ENCODE measurements at regions not wholly inside any gene's neighbourhood (a gene's known extent, or its start where the extent isn't known, plus 50 kb on each side); places are given as distances from the start of the nearest gene placed in this dataset.
A peak's percentile ranks its signal among the peaks of the same experiment; 100 is the strongest.
"Not testable (repeated sequence)": the region's sequence is repeated elsewhere in the genome, so short reads cannot be mapped to it uniquely, and the experiment has no call there.

GRCh38 chr21:14825514-14825974, 239.3 kb downstream of the NRIP1 start:
- DNase-seq = no peak

GRCh38 chr21:14824126-14824525, 240.7 kb downstream of the NRIP1 start:
- no peak for DNase-seq

DNA sequence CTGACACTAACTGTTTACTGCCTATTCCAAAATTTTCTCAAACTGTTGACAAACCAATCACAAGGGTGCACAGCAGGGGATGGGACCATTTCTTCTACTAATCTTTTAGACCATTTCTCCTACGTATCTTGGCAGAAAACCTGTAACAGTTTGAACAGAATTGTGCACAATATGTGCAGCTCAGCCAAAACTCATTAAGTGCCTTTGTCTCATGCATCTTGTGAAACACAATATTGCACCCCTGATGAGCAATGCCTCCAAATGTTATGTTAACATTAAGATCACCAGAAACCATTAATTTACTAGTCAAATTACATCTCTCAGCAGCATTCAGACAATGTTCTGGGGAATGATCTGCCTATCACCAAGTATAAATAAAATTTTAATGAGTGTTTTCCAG, 247.5 kb downstream of the NRIP1 start:
- no peak for DNase-seq

DNA sequence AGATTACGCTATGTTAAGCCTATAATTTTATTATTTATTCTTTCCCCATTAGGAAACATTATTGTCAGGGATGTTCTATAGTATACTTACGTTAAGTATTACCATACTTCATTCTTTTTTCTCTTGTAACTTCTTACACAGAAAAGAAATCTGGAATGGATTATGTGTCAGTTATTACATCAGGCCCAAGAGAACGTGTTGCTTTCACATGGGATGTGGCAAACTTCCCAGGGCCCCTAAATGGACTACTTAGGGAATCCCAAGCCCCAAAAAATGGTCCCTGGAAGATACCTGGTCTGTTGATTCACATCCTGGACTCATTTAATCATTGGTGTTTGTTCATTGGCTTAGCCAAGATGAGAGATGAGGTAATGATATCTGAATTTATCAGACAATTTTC, 249.8 kb downstream of the NRIP1 start:
- no peak for DNase-seq

- no peak for DNase-seq
Observed at GRCh38 chr21:14814282-14814681, 250.5 kb downstream of the NRIP1 start.

DNA sequence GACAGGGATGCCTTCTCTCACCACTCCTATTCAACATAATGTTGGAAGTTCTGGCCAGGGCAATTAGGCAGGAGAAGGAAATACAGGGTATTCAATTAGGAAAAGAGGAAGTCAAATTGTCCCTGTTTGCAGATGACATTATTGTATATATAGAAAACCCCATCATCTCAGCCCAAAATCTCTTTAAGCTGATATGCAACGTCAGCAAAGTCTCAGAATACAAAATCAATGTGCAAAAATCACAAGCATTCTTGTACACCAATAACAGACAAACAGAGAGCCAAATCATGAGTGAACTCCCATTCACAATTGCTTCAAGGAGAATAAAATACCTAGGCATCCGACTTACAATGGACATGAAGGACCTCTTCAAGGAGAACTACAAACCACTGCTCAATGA, 258.1 kb upstream of the SAMSN1 start:
- DNase-seq = not testable (repeated sequence)

GRCh38 chr21:14797543-14797942, 251.4 kb upstream of the SAMSN1 start:
- DNase-seq = no peak

DNA sequence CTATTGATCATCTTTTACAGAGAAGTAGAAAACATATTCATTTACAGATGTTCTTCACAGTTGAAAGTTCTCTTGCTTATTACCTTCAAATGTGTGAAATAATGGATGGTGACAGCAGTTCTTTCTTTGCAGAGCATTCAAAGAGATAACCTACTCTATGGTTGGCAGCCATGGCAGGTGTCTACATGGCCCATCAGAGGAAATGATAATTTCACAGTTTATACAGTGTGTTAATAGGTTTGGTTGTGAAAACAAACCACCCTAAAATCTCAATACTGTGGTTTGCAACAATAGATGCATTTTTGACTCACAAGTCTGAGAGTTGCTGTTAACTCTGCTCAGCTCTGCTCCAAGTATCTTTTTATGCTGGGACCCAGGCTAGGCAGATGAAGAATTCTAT, 241.2 kb upstream of the SAMSN1 start:
- DNase-seq = no peak

DNA sequence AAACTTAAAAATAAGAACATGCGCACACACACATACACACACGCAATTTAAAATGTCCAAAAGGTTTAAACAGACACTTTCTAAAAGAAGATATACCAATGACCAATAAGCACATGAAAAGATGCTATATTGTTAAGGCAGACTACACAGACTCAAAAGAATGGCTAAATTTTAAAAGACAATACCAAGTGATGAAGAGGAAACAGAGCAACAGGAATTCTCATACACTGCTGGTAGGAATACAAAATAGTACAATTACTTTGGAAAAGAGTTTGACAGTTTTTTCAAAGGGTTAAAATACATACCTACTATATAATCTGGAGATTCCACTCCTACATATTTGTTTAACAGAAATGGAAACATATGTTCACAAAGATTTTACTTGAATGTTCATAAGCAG, 239.6 kb upstream of the SAMSN1 start:
- DNase-seq = no peak

- peak; percentile 64 for DNase-seq
Observed at GRCh38 chr21:14773777-14774345, 227.7 kb upstream of the SAMSN1 start.

DNA sequence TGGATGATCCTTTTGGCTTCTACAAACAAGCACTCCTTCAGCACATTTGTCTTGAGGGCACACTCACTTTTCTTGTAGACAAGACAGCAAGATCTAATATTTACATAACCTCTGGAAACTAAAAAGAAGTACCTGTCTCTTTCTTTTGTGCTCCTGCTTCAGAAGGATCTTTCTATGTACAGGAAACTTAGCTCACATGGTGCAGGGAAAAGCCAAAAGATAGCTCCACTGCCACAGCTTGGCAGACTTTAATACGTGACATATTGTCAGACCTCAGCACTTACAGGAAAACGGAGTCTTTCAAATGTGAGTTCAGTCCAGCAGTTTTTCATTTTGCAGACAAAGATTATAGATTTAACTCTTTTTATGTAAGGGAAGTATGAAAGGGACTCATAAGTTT, 225.5 kb upstream of the SAMSN1 start:
- no peak for DNase-seq

DNA sequence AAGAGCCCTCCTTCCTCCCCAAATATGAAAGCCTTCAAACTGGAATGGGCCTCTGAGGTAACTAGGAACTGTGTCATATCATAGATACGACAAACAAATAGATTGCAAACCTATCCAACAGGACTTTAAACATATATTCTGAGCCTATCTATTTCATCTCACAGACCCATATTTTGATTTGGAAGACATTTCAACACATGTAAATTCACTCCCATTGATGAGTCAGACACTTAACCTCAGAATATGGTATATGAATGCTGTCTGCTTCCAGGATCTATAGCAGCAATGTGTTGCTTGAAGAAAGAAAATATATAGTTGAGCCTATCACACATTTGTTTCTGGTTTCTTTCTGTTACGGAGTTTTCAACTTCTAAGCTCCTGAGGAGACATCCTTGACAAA, 221.9 kb upstream of the SAMSN1 start:
- DNase-seq = no peak

DNA sequence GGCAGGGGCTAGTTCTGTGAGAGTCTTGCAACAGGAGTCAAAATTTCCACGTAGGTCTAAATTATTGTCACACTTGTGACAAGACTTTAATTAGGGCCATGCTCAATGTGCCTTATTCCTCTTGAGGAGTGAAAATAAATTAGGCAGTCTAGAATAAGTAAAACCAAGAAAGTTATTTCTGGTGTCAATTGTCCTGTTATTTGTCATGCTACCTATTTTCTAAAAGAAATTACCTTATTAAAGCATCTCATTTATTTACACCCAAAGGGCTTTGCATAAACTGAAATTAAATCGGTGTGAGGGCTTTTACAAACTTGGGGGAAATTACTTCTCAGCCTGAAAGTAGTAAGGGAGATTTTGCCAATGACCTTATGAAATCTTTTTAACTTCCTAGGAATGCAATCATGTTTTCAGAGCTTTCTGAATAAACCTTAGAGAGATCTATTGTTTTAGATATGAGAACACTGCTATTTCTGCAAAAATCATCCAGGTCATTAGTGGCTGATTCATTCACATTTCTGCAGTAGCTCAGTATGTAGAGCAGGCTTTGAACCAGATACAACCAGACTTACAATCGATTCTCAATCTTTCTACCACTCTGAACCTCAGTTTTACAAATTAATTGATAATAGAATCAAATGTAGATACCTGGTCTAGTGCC, 221.2 kb upstream of the SAMSN1 start:
- no peak for DNase-seq

GRCh38 chr21:14766241-14766640, 220.1 kb upstream of the SAMSN1 start:
- no peak for DNase-seq

GRCh38 chr21:14763695-14764064, 217.6 kb upstream of the SAMSN1 start:
- no peak for DNase-seq

- no peak for DNase-seq
Observed at GRCh38 chr21:14762734-14763694, 216.9 kb upstream of the SAMSN1 start.

DNA sequence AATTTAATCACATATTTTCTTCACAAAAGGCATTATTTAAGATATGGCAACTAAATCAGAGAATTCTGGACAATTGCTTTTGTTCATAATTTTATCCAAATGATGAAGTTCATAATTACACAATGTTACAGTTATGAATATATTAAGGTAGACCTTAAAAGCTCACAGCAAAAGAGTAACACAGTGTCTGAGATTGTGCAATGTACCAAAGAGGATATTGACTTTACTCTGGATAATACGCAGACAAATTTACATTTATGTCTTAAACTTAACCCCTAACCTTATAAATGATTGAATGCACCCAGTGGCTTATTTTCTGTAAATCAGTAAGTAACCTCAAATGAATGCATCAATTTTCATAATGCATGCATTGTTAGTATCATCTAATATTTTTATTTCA, 216.2 kb upstream of the SAMSN1 start:
- no peak for DNase-seq

DNA sequence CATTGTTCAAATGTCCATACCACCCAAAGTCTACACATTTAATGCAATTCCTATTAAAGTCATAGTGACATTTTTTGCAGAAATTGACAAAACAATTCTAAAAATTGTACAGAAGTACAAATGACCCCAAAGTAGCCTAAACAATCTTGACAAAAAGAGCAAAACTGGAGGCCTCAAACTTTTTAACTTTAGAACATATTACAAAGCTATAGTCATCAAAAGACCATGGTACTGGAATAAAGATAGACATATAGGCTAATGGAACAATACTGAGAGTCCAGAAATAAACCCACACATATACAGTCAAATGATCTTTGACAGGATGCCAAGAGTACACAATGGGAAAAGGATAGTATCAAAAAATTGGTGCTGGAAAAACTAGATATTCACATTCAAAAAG, 213.2 kb upstream of the SAMSN1 start:
- DNase-seq = no peak

DNA sequence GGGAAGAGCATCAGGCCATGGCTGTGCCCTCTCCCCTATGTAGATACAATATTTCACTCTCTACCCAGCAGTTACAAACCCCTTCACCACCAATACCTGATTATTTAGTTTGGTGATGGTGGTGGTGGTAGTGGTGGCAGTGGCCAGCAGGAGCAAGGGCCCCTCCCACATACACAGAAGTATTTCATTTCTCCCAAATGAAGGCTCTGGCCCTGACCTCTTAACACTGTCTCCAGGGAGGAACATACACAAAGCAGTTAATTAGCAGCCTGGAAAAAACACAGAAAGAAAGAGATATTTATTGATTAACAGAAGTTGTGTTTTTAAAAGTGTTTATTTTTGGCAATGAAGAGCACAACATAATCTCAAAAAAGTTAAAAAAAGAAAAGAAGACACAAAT, 212.7 kb upstream of the SAMSN1 start:
- DNase-seq = no peak

DNA sequence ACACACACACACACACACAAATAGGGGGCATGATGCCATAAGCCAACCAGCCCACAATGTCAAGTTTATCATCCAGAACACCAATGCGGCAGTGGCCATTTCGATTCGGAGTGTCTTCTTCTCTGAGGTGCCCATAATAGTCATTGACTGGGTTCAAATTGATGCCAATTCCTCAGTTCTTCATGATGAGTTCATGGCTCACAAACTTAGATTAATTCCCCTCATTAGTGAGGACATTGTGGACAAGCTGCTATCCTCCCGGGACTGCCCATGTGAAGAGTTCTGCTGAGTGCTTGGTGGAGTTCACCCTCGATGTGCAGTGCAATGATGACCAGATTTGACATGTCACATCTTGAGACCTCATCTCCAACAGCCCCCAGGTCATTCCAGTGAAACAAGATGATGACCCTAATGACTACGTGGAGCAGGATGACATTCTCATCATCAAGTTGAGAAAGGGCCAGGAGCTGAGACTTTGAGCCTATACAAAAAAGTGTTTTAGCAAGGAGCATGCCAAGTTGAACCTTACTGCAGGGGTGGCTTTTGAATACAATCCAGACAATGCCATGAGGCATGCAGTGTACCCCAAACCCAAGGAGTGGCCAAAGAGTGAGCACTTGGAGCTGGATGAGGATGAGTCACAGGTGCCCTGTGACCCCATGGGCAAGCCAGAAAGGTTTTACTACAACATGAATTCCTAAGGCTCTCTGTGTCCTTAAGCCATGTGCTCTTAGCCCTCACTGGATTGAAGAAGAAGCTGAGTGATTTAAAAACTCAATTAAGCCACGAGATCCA, 211.6 kb upstream of the SAMSN1 start:
- no peak for DNase-seq

DNA sequence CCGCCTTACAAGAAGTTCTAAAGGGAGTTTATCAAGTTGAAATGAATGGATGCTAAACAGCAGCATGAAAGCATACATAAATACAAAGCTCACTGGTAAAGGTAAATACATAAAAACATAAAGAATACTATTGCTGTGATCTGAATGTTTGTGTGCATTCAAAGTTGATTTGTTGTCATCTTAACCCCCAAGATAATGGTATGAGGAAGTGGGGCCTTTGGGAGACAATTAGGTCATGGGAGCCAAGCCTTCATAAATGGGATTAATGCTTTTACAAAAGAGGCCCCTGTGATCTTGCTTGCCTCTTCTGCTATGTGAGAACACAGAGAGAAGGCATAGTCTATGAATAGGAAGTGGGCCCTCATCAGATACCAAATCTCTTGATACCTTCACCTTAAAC, 209.0 kb upstream of the SAMSN1 start:
- DNase-seq = no peak

DNA sequence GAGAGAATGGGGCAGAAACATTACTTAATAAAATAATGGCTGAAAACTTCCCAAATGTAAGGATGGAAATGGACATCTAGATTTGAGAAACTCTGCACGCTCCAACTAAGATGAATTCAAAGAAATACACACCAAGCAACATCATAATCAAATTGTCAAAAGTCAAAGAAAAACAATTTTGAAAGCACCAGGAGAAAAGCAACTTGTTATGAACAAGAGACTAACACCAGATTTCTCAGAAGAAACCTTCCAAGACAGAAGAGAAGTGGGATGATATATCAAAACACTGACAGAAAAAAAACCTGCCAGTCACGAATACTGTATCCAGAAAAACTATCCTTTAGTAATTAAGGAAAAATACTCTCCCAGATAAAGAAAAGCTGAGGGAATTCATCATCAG, 208.6 kb upstream of the SAMSN1 start:
- no peak for DNase-seq

GRCh38 chr21:14754259-14754604, 208.1 kb upstream of the SAMSN1 start:
- no peak for DNase-seq

All from activated CD8-positive, alpha-beta memory T cell treated with anti-CD3 and anti-CD28 coated beads, Interleukin-2, amount 50 U/mL, for 48 hours (primary cell).